ENCODE measurements at regions not wholly inside any gene's neighbourhood (a gene's known extent, or its start where the extent isn't known, plus 50 kb on each side); places are given as distances from the start of the nearest gene placed in this dataset.
"Not testable (repeated sequence)": the region's sequence is repeated elsewhere in the genome, so short reads cannot be mapped to it uniquely, and the experiment has no call there.

- DNase-seq: no peak
These were observed 74.0 kb downstream of the MAB21L3 start for GRCh38 chr1:116185161-116185701.

- DNase-seq: no peak
These were observed 78.3 kb downstream of the MAB21L3 start for GRCh38 chr1:116189481-116189880.

- no peak for DNase-seq
These were observed 80.1 kb downstream of the MAB21L3 start for GRCh38 chr1:116191294-116191693.

- no peak for DNase-seq
These were observed 82.6 kb downstream of the MAB21L3 start for GRCh38 chr1:116193768-116194167.

- no peak for DNase-seq
These were observed 83.4 kb downstream of the MAB21L3 start for GRCh38 chr1:116194568-116194967.

- no peak for DNase-seq
These were observed 84.1 kb downstream of the MAB21L3 start for GRCh38 chr1:116195077-116195868.

GRCh38 chr1:116200343-116200742, 89.1 kb downstream of the MAB21L3 start:
- DNase-seq: not testable (repeated sequence)

GRCh38 chr1:116201911-116202310, 90.7 kb downstream of the MAB21L3 start:
- DNase-seq: no peak

- no peak for DNase-seq
These were observed 92.1 kb downstream of the MAB21L3 start for GRCh38 chr1:116203181-116203723.

GRCh38 chr1:116203920-116204319, 92.7 kb downstream of the MAB21L3 start:
- DNase-seq: no peak

GRCh38 chr1:116205941-116206679, 94.9 kb downstream of the MAB21L3 start:
- no peak for DNase-seq

GRCh38 chr1:116207126-116207735, 96.0 kb downstream of the MAB21L3 start:
- no peak for DNase-seq

- no peak for DNase-seq
These were observed 96.9 kb downstream of the MAB21L3 start for GRCh38 chr1:116208136-116208535.

GRCh38 chr1:116211294-116211693, 100.1 kb downstream of the MAB21L3 start:
- no peak for DNase-seq

- no peak for DNase-seq
These were observed 107.7 kb downstream of the MAB21L3 start for GRCh38 chr1:116218922-116219321.

- DNase-seq: no peak
These were observed 108.6 kb downstream of the MAB21L3 start for GRCh38 chr1:116219651-116220434.

- DNase-seq: no peak
These were observed 112.9 kb downstream of the MAB21L3 start for GRCh38 chr1:116224111-116224510.

GRCh38 chr1:116224561-116224960, 113.4 kb downstream of the MAB21L3 start:
- no peak for DNase-seq

- no peak for DNase-seq
These were observed 114.8 kb downstream of the MAB21L3 start for GRCh38 chr1:116226017-116226416.

GRCh38 chr1:116228511-116228910, 117.3 kb downstream of the MAB21L3 start:
- no peak for DNase-seq

GRCh38 chr1:116230712-116231111, 119.5 kb downstream of the MAB21L3 start:
- DNase-seq: no peak

- DNase-seq: no peak
These were observed 120.6 kb downstream of the MAB21L3 start for GRCh38 chr1:116231752-116232151.

Measured in T1000 (cell line).